ENCODE measurements at regions not wholly inside any gene's neighbourhood (a gene's known extent, or its start where the extent isn't known, plus 50 kb on each side); places are given as distances from the start of the nearest gene placed in this dataset.
"Not testable (repeated sequence)": the region's sequence is repeated elsewhere in the genome, so short reads cannot be mapped to it uniquely, and the experiment has no call there.

DNA sequence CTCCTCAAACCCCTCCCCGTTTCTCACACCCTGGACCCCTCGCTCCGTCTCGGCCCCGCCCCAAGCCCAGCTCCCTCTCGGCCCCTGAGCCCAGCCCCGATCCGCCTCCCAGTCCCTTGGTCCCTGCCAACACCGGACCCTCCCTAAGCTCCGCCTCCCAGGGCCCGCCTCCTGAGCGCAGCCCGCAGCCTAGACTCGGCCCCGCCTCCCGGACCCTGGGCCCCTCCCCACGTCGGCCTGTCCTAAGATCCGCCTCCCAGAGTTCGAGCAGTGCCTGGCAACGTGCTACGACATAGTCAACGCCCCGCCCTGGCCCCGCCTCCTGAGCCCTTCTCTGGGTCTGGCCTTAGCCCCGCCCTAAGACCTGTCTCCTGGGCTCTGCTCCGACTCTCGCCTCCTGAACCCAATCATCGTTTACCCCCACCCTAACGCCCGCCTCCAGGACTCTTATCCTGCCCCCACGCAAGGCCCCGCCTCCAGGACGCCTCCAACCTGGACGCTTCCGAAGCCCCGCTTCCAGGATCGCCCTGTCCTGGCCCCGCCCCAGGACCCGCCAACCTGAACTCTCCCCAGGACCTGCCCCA, 53.1 kb upstream of the ROPN1B start:
- H3K9ac ChIP-seq (ENCODE audit: low read length); H2BK15ac ChIP-seq (replicated peaks; ENCODE audit: low read depth); H2AK5ac ChIP-seq (ENCODE audit: low read length); H3K56ac ChIP-seq (ENCODE audit: low read length); H4K8ac ChIP-seq (ENCODE audit: low read depth, low read length); H4K5ac ChIP-seq (ENCODE audit: low read length); H3K4me2 ChIP-seq (ENCODE audit: low read length); H3K23ac ChIP-seq (ENCODE audit: low read length); H3K4me1 ChIP-seq (ENCODE audit: control insufficient read depth, low read depth, low read length); H3K18ac ChIP-seq (ENCODE audit: low read length); H3K27me3 ChIP-seq (ENCODE audit: insufficient read depth, low read length, poor library complexity); H3K36me3 ChIP-seq (ENCODE audit: control insufficient read depth, insufficient read depth, low read length); H3K79me1 ChIP-seq (ENCODE audit: low read length); H3K4me3 ChIP-seq (ENCODE audit: low read length); H2BK120ac ChIP-seq (ENCODE audit: low read depth, low read length); H3K27ac ChIP-seq (ENCODE audit: low read depth, low read length); H3K79me2 ChIP-seq (ENCODE audit: control insufficient read depth, insufficient read depth, low read length); H2BK5ac ChIP-seq (ENCODE audit: low read length); H3K4ac ChIP-seq (ENCODE audit: low read depth, low read length): not testable (repeated sequence)
- WGBS (ENCODE audit: extremely low coverage, insufficient coverage, low lambda C conversion rate): no CpG with 5 or more reads among the region's 40 CpGs
- peak; percentile 99 for DNase-seq

DNA sequence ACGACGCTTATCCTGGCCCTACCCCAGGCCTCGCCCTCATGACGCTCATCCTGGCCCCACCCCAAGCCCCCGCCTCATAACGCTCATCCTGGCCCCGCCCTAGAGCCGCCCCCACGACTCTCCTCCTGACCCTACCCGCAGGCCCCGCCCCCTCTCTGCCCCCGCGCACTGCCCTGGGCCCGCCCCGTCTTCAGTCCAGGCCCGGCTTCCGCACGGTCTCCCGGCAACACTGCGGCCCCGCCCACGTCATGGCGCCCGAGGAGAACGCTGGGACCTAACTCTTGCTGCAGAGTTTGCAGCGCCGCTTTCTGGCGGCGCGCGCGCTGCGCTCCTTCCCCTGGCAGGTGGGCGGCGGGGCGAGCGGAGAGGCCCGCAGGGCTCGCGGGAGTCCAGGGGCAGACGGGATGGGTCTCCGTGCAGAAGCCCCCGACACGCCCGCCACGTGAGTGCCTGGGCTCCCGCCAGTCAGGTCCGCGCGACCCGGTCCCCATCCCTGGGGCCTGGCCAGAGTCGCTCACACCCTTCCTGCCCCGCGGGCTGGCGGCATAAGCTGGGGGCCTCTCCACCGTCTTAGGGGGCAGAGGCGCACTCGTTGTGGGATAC, 52.5 kb upstream of the ROPN1B start:
- peak overlapping the region; percentile 65 for H3K27ac ChIP-seq (ENCODE audit: low read depth, low read length)
- H3K4me3 ChIP-seq (ENCODE audit: low read length): peak overlapping the region; percentile 56
- no peak overlapping the region for H4K5ac ChIP-seq (ENCODE audit: low read length)
- no peak overlapping the region for H3K23ac ChIP-seq (ENCODE audit: low read length)
- H2BK15ac ChIP-seq (replicated peaks; ENCODE audit: low read depth): no peak overlapping the region
- H2AK5ac ChIP-seq (ENCODE audit: low read length): no peak overlapping the region
- H3K4me2 ChIP-seq (ENCODE audit: low read length): peak overlapping the region; percentile 8
- H2BK120ac ChIP-seq (ENCODE audit: low read depth, low read length): no peak overlapping the region
- peak overlapping the region; percentile 88 for H3K9ac ChIP-seq (ENCODE audit: low read length)
- peak overlapping the region; percentile 89 for H3K18ac ChIP-seq (ENCODE audit: low read length)
- H4K8ac ChIP-seq (ENCODE audit: low read depth, low read length): no peak overlapping the region
- no CpG with 5 or more reads among the region's 58 CpGs for WGBS (ENCODE audit: extremely low coverage, insufficient coverage, low lambda C conversion rate)
- no peaks in the 10 kb centered on the region for H3K36me3 ChIP-seq (ENCODE audit: control insufficient read depth, insufficient read depth, low read length)
- peak overlapping the region; percentile 72 for H3K4ac ChIP-seq (ENCODE audit: low read depth, low read length)
- no peaks in the 10 kb centered on the region for H3K4me1 ChIP-seq (ENCODE audit: control insufficient read depth, low read depth, low read length)
- H3K27me3 ChIP-seq (ENCODE audit: insufficient read depth, low read length, poor library complexity): no peaks in the 10 kb centered on the region
- H3K56ac ChIP-seq (ENCODE audit: low read length): peak overlapping the region; percentile 92
- no peaks in the 10 kb centered on the region for H3K79me1 ChIP-seq (ENCODE audit: low read length)
- H2BK5ac ChIP-seq (ENCODE audit: low read length): no peak overlapping the region
- DNase-seq: peak; percentile 98
- H3K79me2 ChIP-seq (ENCODE audit: control insufficient read depth, insufficient read depth, low read length): no peaks in the 10 kb centered on the region

DNA sequence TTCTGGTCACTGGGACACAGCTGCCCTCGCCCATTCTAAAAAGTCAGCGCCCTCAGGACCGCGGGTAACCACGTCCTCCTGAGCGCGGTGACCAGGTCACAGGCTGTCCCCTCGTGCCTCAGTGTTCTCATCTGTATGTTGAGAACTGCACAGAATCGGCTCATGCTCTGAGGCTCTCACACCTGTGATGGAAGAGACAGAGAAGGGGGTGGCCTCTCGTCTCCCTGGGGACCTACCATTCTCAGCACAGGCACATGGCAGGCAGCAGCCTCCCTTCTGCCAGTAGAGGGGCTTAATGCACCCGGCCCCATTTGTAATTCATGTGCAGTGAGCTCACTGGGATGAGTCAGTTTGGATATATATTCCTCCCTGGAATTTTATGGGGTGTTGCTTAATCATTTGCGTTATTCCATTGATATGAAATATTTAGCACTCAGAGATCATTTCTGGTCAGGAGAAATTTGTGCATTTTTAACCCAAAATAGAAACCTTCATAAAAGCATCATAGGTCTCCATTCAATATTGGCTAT, 51.9 kb upstream of the ROPN1B start:
- H2BK120ac ChIP-seq (ENCODE audit: low read depth, low read length); H3K79me2 ChIP-seq (ENCODE audit: control insufficient read depth, insufficient read depth, low read length); H3K4me1 ChIP-seq (ENCODE audit: control insufficient read depth, low read depth, low read length); H3K4me3 ChIP-seq (ENCODE audit: low read length); H4K8ac ChIP-seq (ENCODE audit: low read depth, low read length); H3K27me3 ChIP-seq (ENCODE audit: insufficient read depth, low read length, poor library complexity); H3K79me1 ChIP-seq (ENCODE audit: low read length); H3K23ac ChIP-seq (ENCODE audit: low read length); H4K5ac ChIP-seq (ENCODE audit: low read length); H2BK5ac ChIP-seq (ENCODE audit: low read length); H3K36me3 ChIP-seq (ENCODE audit: control insufficient read depth, insufficient read depth, low read length); H3K27ac ChIP-seq (ENCODE audit: low read depth, low read length); H2AK5ac ChIP-seq (ENCODE audit: low read length); H2BK15ac ChIP-seq (replicated peaks; ENCODE audit: low read depth): not testable (repeated sequence)
- DNase-seq: peak; percentile 39
- H3K4me2 ChIP-seq (ENCODE audit: low read length): peak overlapping the region; percentile 8
- no CpG with 5 or more reads among the region's 12 CpGs for WGBS (ENCODE audit: extremely low coverage, insufficient coverage, low lambda C conversion rate)
- H3K9ac ChIP-seq (ENCODE audit: low read length): peak overlapping the region; percentile 88
- peak overlapping the region; percentile 92 for H3K56ac ChIP-seq (ENCODE audit: low read length)
- peak overlapping the region; percentile 72 for H3K4ac ChIP-seq (ENCODE audit: low read depth, low read length)
- H3K18ac ChIP-seq (ENCODE audit: low read length): peak overlapping the region; percentile 89

DNA sequence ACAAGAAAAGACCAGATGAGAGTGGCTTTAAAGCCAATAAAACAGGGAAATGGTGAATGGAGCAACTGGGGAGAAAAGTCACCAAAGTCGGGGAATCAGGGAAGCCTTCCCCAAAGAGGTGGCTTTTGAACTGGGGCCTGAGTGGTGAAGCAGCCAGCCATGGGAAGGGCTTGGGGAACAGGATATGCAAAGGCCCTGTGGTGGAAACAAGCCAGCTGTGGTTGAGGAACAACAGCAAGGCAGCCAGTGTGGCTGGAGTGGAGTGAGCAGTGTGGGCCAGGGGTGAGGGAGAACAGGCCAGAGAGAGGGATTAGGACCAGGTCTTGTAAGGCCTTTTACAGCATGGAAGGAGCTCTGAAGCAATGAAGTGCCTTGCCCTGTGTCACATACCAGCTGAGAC, 51.0 kb upstream of the ROPN1B start:
- H3K36me3 ChIP-seq (ENCODE audit: control insufficient read depth, insufficient read depth, low read length); H2BK120ac ChIP-seq (ENCODE audit: low read depth, low read length); H2BK15ac ChIP-seq (replicated peaks; ENCODE audit: low read depth); H3K4me2 ChIP-seq (ENCODE audit: low read length); H3K27me3 ChIP-seq (ENCODE audit: insufficient read depth, low read length, poor library complexity); H3K4me1 ChIP-seq (ENCODE audit: control insufficient read depth, low read depth, low read length); H3K79me2 ChIP-seq (ENCODE audit: control insufficient read depth, insufficient read depth, low read length); H2AK5ac ChIP-seq (ENCODE audit: low read length); H3K4me3 ChIP-seq (ENCODE audit: low read length); H3K23ac ChIP-seq (ENCODE audit: low read length); H3K4ac ChIP-seq (ENCODE audit: low read depth, low read length); H3K9ac ChIP-seq (ENCODE audit: low read length); H3K56ac ChIP-seq (ENCODE audit: low read length); H4K5ac ChIP-seq (ENCODE audit: low read length); H4K8ac ChIP-seq (ENCODE audit: low read depth, low read length); H3K79me1 ChIP-seq (ENCODE audit: low read length); H2BK5ac ChIP-seq (ENCODE audit: low read length); H3K18ac ChIP-seq (ENCODE audit: low read length); H3K27ac ChIP-seq (ENCODE audit: low read depth, low read length); DNase-seq: not testable (repeated sequence)
- no CpG with 5 or more reads among the region's 1 CpG for WGBS (ENCODE audit: extremely low coverage, insufficient coverage, low lambda C conversion rate)

DNA sequence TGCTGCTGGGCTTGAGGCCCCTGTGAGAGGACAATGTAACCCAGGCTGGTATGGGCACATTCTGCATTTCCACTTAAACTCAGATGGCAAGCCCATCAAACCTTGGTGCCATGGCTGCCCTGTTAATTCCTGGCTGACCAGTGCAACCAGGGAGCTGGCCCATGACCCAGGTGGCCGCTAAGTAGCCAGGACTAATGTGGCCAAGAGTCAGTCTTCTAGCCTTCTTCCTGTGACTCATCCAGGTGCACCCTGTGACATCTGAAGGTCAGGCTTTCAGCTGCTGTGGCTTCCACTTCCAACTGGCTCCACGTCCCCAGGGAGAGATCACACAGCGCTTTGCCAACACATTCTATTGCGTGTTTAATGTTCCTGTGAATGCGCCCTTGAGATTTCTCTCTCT, 50.5 kb upstream of the ROPN1B start:
- not testable (repeated sequence) for H3K56ac ChIP-seq (ENCODE audit: low read length); DNase-seq; H3K4ac ChIP-seq (ENCODE audit: low read depth, low read length); H2AK5ac ChIP-seq (ENCODE audit: low read length); H3K36me3 ChIP-seq (ENCODE audit: control insufficient read depth, insufficient read depth, low read length); H3K27ac ChIP-seq (ENCODE audit: low read depth, low read length); H3K23ac ChIP-seq (ENCODE audit: low read length); H4K5ac ChIP-seq (ENCODE audit: low read length); H3K4me1 ChIP-seq (ENCODE audit: control insufficient read depth, low read depth, low read length); H3K79me2 ChIP-seq (ENCODE audit: control insufficient read depth, insufficient read depth, low read length); H3K4me2 ChIP-seq (ENCODE audit: low read length); H3K27me3 ChIP-seq (ENCODE audit: insufficient read depth, low read length, poor library complexity); H4K8ac ChIP-seq (ENCODE audit: low read depth, low read length); H3K18ac ChIP-seq (ENCODE audit: low read length); H2BK15ac ChIP-seq (replicated peaks; ENCODE audit: low read depth); H3K79me1 ChIP-seq (ENCODE audit: low read length); H3K4me3 ChIP-seq (ENCODE audit: low read length); H3K9ac ChIP-seq (ENCODE audit: low read length); H2BK5ac ChIP-seq (ENCODE audit: low read length); H2BK120ac ChIP-seq (ENCODE audit: low read depth, low read length)
- WGBS (ENCODE audit: extremely low coverage, insufficient coverage, low lambda C conversion rate): no CpG with 5 or more reads among the region's 5 CpGs

DNA sequence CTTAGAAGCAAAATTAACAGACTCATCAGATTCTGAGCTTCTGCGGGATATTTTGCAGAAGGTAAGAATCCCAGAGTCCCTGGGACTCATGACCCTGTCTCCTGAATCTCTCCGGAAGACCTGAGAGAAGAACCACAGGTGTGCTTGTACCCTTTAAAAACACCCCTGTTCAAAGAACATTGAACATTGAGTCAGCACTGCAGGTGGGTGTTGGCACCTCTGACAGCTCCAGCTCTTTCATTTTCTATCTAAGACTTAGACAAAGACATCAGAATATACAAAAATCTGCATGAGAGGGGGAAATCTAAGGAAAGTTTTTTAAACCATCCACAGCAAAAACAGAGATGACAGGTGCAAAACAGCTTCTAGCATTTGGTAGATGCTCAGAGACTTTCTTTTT, 50.1 kb upstream of the ROPN1B start:
- H3K4me2 ChIP-seq (ENCODE audit: low read length); H3K27me3 ChIP-seq (ENCODE audit: insufficient read depth, low read length, poor library complexity); H2BK120ac ChIP-seq (ENCODE audit: low read depth, low read length); H2BK15ac ChIP-seq (replicated peaks; ENCODE audit: low read depth); H3K4me3 ChIP-seq (ENCODE audit: low read length); H3K18ac ChIP-seq (ENCODE audit: low read length); H3K56ac ChIP-seq (ENCODE audit: low read length); H3K23ac ChIP-seq (ENCODE audit: low read length); H4K5ac ChIP-seq (ENCODE audit: low read length); H3K79me2 ChIP-seq (ENCODE audit: control insufficient read depth, insufficient read depth, low read length); H3K79me1 ChIP-seq (ENCODE audit: low read length); H3K4me1 ChIP-seq (ENCODE audit: control insufficient read depth, low read depth, low read length); H2BK5ac ChIP-seq (ENCODE audit: low read length); H3K36me3 ChIP-seq (ENCODE audit: control insufficient read depth, insufficient read depth, low read length); H2AK5ac ChIP-seq (ENCODE audit: low read length); H3K9ac ChIP-seq (ENCODE audit: low read length); H3K4ac ChIP-seq (ENCODE audit: low read depth, low read length); H3K27ac ChIP-seq (ENCODE audit: low read depth, low read length); DNase-seq; H4K8ac ChIP-seq (ENCODE audit: low read depth, low read length): not testable (repeated sequence)
- no CpG with 5 or more reads among the region's 2 CpGs for WGBS (ENCODE audit: extremely low coverage, insufficient coverage, low lambda C conversion rate)

All from mesendoderm (in vitro differentiated cells).